Keratinocyte (primary cell): ENCODE measurements at regions not wholly inside any gene's neighbourhood (a gene's known extent, or its start where the extent isn't known, plus 50 kb on each side); places are given as distances from the start of the nearest gene placed in this dataset.

ENCODE experiments used
- DNase-seq: peaks from one replicate; pipeline ENCODE4 v3.0.0-alpha.2; 2011; ENCODE audit warnings: low read depth, missing footprints, low spot score
- FAIRE-seq: peaks from 2 replicates; lab custom pipeline; 2011; peaks lifted over from hg19 to GRCh38; lab: Jason Lieb, UNC
- H2AFZ ChIP-seq: 2 replicates; pipeline ENCODE4 v1.6.0; 2012; ENCODE audit warnings: low read length, control low read depth, inconsistent platforms; ENCODE audit not compliant: control insufficient read depth
- H3K27ac ChIP-seq: 2 replicates; pipeline ENCODE4 v1.5.1; 2011; ENCODE audit warnings: low read length; ENCODE audit not compliant: control insufficient read depth, insufficient read depth
- H3K27me3 ChIP-seq: 3 replicates; pipeline ENCODE4 v1.6.0; 2011; ENCODE audit warnings: low read length; ENCODE audit not compliant: control insufficient read depth, insufficient read depth; ENCODE audit errors: extremely low read depth
- H3K36me3 ChIP-seq, 2 experiments: 2 replicates in 1 of 2; 3 replicates in 1 of 2; pipeline ENCODE4 v1.5.1; 2011; ENCODE audit warnings: low read length in 2 of 2, mild to moderate bottlenecking in 1 of 2; ENCODE audit not compliant: control insufficient read depth in 2 of 2, insufficient read depth in 2 of 2; ENCODE audit errors: extremely low read depth in 1 of 2
- H3K4me1 ChIP-seq: 3 replicates; pipeline ENCODE4 v1.5.1; 2011; ENCODE audit warnings: low read length; ENCODE audit not compliant: control insufficient read depth, insufficient read depth; ENCODE audit errors: extremely low read depth
- H3K4me2 ChIP-seq: 3 replicates; pipeline ENCODE4 v1.6.0; 2011; ENCODE audit warnings: low read depth, low read length; ENCODE audit not compliant: control insufficient read depth, insufficient read depth; ENCODE audit errors: extremely low read depth
- H3K4me3 ChIP-seq, 3 experiments: fragments of 200-600 bp in 1 of 3; sonication (generic) in 1 of 3; 2 replicates in 2 of 3; 3 replicates in 1 of 3; pipeline ENCODE4 v1.5.1; 2011 to 2016; ENCODE audit warnings: low read length in 3 of 3, mild to moderate bottlenecking in 3 of 3, control low read depth in 2 of 3, inconsistent platforms in 1 of 3, low read depth in 1 of 3, mixed read lengths in 1 of 3, mixed run types in 1 of 3, moderate library complexity in 1 of 3; ENCODE audit not compliant: control insufficient read depth in 2 of 3, insufficient read depth in 2 of 3; ENCODE audit errors: extremely low read depth in 1 of 3
- H3K79me2 ChIP-seq: 2 replicates; pipeline ENCODE4 v1.6.0; 2012; ENCODE audit warnings: low read length; ENCODE audit not compliant: control insufficient read depth, insufficient read depth
- H3K9ac ChIP-seq: 3 replicates; pipeline ENCODE4 v1.6.0; 2011; ENCODE audit warnings: low read length; ENCODE audit not compliant: control insufficient read depth, insufficient read depth; ENCODE audit errors: extremely low read depth
- H3K9me1 ChIP-seq: 3 replicates; pipeline ENCODE4 v1.6.0; 2011; ENCODE audit warnings: low read length; ENCODE audit not compliant: control insufficient read depth, insufficient read depth; ENCODE audit errors: extremely low read depth
- H3K9me3 ChIP-seq: 2 replicates; pipeline ENCODE4 v1.5.1; 2012; ENCODE audit warnings: low read depth, low read length; ENCODE audit not compliant: control insufficient read depth
- H4K20me1 ChIP-seq: 3 replicates; pipeline ENCODE4 v1.6.0; 2011; ENCODE audit warnings: low read length; ENCODE audit not compliant: control insufficient read depth, insufficient read depth; ENCODE audit errors: extremely low read depth
- CTCF ChIP-seq, 3 experiments: IDR thresholded peaks in 1 of 3; conservative IDR thresholded peaks in 1 of 3; optimal IDR thresholded peaks in 1 of 3; 2 replicates in 2 of 3; 3 replicates in 1 of 3; pipeline versions ENCODE3 to v1.5.1; 2011; ENCODE audit warnings: low read length in 3 of 3, mild to moderate bottlenecking in 3 of 3, moderate library complexity in 2 of 3, control low read depth in 1 of 3, inconsistent platforms in 1 of 3; ENCODE audit not compliant: insufficient read depth in 2 of 3; ENCODE audit errors: extremely low read depth in 1 of 3
- EZH2 ChIP-seq: IDR thresholded peaks from one replicate; pipeline ENCODE4 v1.6.1; 2012; ENCODE audit warnings: inconsistent platforms, mild to moderate bottlenecking, low read length, moderate library complexity
- dilution Hi-C: fragments of 300-500 bp; cut with MboI; formaldehyde crosslinking; loops from one replicate; pipeline ENCODE4 v1.7.0; 2020; ENCODE audit warnings: low sequenced_read_pairs; ENCODE audit not compliant: extremely low pct_ligation_motif_present

- H3K79me2 ChIP-seq, result no peaks in the 10 kb centered on the region
- H3K27me3 ChIP-seq, result no peaks in the 10 kb centered on the region
- no peaks in the 10 kb centered on the region for H3K9me3 ChIP-seq
- no peak overlapping the region for H3K9ac ChIP-seq
- no peak overlapping the region for H3K4me2 ChIP-seq
- no peak for FAIRE-seq
- no peaks in the 10 kb centered on the region for H3K36me3 ChIP-seq
- H3K9me1 ChIP-seq, result no peaks in the 10 kb centered on the region
- dilution Hi-C loops, result no loop called here
- no peak overlapping the region for H3K4me3 ChIP-seq
- no peak for DNase-seq
- no peak overlapping the region for H2AFZ ChIP-seq
- peaks cover 9% of the 10 kb centered on the region for H3K4me1 ChIP-seq
- H3K27ac ChIP-seq, result no peak overlapping the region
- no peaks in the 10 kb centered on the region for H4K20me1 ChIP-seq
- TF ChIP-seq CTCF (optimal IDR thresholded peaks at IDR 0.05 in 1 of 3, IDR thresholded peaks at IDR 0.05 in 1 of 3, conservative IDR thresholded peaks at IDR 0.05 in 1 of 3; ENCODE audit: extremely low read depth in 1 of 3, insufficient read depth in 2 of 3, low read length in 3 of 3) (no peak), EZH2 (no peak)
Measured at GRCh38 chr2:195488567-195488966, 168.5 kb upstream of the SLC39A10 start.

- Histone ChIP-seq H3K4me3 (no peak overlapping the region), H3K27me3 (no peaks in the 10 kb centered on the region), H3K4me2 (peak overlapping the region; percentile 54), H3K79me2 (no peaks in the 10 kb centered on the region), H3K27ac (peak overlapping the region; percentile 21), H3K36me3 (no peaks in the 10 kb centered on the region), H2AFZ (peak overlapping the region; percentile 33), H4K20me1 (no peaks in the 10 kb centered on the region), H3K4me1 (peaks cover 9% of the 10 kb centered on the region), H3K9ac (no peak overlapping the region), H3K9me3 (no peaks in the 10 kb centered on the region), H3K9me1 (no peaks in the 10 kb centered on the region)
- TF ChIP-seq CTCF (optimal IDR thresholded peaks at IDR 0.05 in 1 of 3, IDR thresholded peaks at IDR 0.05 in 1 of 3, conservative IDR thresholded peaks at IDR 0.05 in 1 of 3; ENCODE audit: extremely low read depth in 1 of 3, insufficient read depth in 2 of 3, low read length in 3 of 3) (no peak), EZH2 (no peak)
- dilution Hi-C loops, result no loop called here
- FAIRE-seq (peak; percentile 68), DNase-seq (peak; percentile 19)
Measured at GRCh38 chr2:195486987-195487644, 169.9 kb upstream of the SLC39A10 start.
